Cardiac fibroblast (primary cell): ENCODE measurements at regions not wholly inside any gene's neighbourhood (a gene's known extent, or its start where the extent isn't known, plus 50 kb on each side); places are given as distances from the start of the nearest gene placed in this dataset.

Source experiments
- DNase-seq, 2 donors: peaks; one replicate each; pipeline versions ENCODE4 v3.0.0 to v3.0.0-alpha.2; 2010; ENCODE audit warnings: low read depth in 2 of 2
- H3K4me3 ChIP-seq, 2 donors: replicated peaks in 1 of 2; 1 replicate in 1 of 2; 2 replicates in 1 of 2; pipeline ENCODE4 v1.5.1; 2011; ENCODE audit warnings: low read depth in 2 of 2, low read length in 2 of 2, mild to moderate bottlenecking in 2 of 2, moderate library complexity in 1 of 2
- TF ChIP-seq, protein P1 (sequence below): IDR thresholded peaks from one replicate; pipeline ENCODE4 v1.5.1; 2011; ENCODE audit warnings: low read depth, mild to moderate bottlenecking, low read length, inconsistent platforms

DNA sequence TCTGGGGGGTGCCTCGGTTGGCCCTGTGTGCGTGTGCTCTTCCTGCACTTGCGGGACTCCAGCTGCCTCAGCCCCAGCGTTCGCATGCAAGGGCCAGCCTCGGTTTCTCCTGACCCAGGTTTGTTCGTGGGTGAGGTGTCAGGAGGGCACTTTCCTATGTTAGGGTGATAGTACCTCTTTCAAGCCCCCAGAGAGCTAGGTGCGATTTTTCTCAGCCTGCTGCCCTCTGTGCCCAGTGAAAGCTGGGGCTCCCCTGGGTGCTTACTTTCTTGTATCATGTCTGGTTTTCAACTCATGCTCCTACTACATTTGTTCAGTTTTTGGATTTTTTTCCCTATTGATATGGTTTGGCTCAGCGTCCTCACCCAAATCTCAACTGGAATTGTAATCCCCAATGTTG, 289.2 kb downstream of the TEX29 start:
- no peak for DNase-seq
- TF ChIP-seq, protein P1, sequence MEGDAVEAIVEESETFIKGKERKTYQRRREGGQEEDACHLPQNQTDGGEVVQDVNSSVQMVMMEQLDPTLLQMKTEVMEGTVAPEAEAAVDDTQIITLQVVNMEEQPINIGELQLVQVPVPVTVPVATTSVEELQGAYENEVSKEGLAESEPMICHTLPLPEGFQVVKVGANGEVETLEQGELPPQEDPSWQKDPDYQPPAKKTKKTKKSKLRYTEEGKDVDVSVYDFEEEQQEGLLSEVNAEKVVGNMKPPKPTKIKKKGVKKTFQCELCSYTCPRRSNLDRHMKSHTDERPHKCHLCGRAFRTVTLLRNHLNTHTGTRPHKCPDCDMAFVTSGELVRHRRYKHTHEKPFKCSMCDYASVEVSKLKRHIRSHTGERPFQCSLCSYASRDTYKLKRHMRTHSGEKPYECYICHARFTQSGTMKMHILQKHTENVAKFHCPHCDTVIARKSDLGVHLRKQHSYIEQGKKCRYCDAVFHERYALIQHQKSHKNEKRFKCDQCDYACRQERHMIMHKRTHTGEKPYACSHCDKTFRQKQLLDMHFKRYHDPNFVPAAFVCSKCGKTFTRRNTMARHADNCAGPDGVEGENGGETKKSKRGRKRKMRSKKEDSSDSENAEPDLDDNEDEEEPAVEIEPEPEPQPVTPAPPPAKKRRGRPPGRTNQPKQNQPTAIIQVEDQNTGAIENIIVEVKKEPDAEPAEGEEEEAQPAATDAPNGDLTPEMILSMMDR: no peak
- no peak overlapping the region for H3K4me3 ChIP-seq

DNA sequence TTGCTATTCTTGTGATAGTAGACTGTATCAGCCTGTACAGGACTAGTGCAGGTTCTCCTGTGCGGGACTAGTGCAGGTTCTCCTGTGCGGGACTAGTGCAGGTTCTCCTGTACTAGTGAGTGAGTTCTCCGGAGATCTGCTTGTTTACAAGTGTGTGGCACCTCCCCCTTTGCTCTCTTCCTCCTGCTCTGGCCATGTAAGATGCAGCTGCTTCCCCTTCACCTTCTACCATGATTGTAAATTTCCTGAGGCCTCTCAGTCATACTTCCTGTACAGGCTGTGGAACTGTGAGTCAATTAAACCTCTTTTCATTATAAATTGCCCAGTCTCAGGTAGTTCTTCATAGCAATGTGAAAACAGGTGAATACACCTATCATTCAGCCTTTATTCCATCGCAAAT, 289.6 kb downstream of the TEX29 start:
- DNase-seq: no peak
- TF ChIP-seq, protein P1: no peak
- no peak overlapping the region for H3K4me3 ChIP-seq

DNA sequence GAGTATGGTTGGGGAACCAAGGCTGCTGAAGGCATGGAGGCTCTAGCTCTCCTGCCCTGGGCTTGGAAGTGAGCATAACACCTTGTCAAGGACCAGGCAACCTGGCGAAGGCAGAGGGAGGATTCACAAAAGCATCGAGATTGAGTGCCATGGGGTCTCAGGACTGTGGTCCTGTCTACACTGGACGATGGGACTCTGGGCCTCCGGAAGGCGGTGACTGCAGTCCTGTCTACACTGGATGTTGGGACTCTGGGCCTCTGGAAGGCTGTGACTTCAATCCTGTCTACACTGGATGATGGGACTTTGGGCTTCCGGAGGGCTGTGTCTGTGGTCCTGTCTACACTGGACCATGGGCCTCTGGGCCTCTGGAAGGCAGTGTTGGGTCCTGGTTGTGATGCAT, 290.4 kb downstream of the TEX29 start:
- H3K4me3 ChIP-seq: no peak overlapping the region
- TF ChIP-seq, protein P1: no peak
- DNase-seq: no peak

DNA sequence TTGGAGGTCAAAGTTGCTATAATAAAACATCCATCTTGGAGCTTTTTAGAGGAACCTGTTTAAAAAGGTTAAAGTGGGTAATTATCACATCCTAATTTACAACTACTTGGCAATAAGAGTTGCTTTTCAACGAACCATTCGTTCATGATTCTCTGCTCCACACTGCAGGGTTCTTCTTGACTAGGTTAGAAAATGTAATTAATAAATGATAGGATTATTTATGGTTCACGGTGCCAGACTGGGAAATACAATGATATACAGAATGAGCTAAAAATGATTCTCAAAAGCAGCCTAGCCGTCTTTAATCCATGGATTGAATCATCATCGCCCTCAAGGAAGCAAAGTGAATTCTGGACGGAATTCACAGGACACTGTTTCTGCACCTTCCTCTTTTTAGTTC, 291.2 kb downstream of the TEX29 start:
- TF ChIP-seq, protein P1: no peak

DNA sequence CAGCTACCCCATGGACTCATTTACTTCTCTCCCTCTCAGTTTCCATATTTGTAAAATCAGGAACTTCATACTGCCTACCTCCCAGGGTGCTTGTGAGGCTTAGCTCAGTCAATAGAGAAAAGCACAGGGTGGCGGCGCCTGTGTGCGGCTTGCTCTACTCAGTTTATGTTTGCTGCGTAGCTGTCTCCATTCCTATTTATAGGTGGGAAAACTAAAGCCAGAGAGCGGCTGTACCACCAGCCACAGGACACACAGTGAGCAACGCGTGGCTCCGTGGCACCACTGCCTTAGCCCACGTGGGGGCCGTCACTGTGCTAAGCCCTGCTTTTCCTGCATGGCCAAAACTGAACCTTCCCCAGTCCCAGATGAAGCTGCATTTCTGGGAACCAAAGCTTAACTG, 292.4 kb downstream of the TEX29 start:
- TF ChIP-seq, protein P1: no peak
- no peak for DNase-seq
- no peak overlapping the region for H3K4me3 ChIP-seq

More for the DNA sequence above, 291.2 kb downstream of the TEX29 start:
- no peak for DNase-seq
- H3K4me3 ChIP-seq: no peak overlapping the region

DNA sequence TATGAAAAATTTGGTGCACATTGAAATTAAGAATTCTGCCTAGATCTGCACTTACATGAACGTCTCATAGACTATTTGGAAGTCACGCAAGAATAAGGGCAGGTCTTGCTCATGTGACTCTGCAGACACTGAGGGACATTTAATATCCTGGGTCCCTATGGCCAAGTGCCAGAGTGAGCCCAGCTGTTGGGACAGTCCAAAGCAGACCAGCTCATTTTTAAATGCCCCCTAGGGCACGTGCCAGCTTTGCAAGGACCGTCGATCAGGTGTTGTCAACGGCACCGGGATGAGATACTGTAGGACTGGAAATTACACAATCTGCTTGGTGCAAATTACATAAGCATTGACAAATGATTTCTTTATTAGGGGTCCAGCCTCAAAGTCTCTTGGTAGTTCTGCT, 293.6 kb downstream of the TEX29 start:
- TF ChIP-seq, protein P1: no peak
- no peak for DNase-seq
- H3K4me3 ChIP-seq: no peak overlapping the region

DNA sequence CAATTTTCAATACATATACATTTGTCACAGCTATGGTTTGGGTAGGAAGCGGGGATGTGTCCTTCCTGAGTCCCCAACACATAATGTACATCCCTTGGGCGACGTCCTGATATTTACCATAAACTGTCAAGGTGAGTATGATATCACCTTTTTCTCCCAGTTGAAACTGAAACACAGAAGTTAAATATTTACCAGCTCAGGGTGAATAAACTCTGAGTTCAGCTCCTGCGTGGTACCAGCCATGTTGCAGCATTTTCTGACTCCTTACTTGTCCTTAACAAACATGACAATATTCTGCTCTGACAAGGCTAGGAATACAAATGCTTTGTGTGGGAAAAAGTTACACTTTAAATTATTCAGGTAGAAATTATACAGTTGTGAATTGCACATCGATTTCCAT, 294.2 kb downstream of the TEX29 start:
- no peak for DNase-seq
- TF ChIP-seq, protein P1: no peak
- no peak overlapping the region for H3K4me3 ChIP-seq
